HG02759 (cell line): ENCODE measurements at regions not wholly inside any gene's neighbourhood (a gene's known extent, or its start where the extent isn't known, plus 50 kb on each side); places are given as distances from the start of the nearest gene placed in this dataset.

Experiments used
- ATAC-seq: cut with Tn5 transposase; IDR thresholded peaks from one replicate; pipeline ENCODE4 v1.9.1; 2021; ENCODE audit warnings: mild to moderate bottlenecking, moderate library complexity; ENCODE audit not compliant: unreplicated experiment

DNA sequence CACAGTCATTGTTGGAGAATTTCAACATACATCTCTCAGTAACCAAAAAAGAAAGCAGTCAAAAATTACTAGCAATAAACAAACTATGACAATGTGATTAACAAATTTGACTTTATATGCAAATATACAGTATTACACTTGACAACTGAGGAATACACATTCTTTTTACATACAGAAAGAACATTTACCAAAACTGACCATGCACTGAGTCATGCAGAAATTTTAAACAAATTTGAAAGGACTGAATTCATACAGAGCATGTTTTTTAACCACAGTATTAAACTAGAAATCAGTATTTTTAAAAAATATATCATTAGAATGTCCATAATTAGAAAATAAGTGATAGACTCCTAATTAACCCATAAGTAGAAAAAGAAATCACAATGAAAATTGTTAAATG lies 420.1 kb downstream of the TBC1D4 start:
- ATAC-seq = no peak

DNA sequence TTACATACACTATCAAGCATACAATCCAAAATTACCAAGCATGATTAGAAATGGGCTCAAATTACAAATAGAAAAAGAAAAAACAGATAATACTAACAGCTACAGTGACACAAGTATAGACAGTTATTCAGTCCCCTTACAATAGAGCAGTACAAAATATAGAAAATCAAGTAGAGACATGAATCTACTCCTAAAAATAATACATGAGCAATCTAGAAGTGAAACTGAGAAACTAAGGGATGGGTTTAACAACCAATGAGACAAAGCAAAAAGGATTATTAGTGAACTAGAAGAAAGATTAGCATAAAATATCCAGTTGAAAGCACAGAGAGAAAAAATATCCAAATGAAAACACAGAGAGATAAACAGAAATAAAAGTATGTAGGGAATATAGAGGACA lies 426.7 kb downstream of the TBC1D4 start:
- ATAC-seq = no peak

DNA sequence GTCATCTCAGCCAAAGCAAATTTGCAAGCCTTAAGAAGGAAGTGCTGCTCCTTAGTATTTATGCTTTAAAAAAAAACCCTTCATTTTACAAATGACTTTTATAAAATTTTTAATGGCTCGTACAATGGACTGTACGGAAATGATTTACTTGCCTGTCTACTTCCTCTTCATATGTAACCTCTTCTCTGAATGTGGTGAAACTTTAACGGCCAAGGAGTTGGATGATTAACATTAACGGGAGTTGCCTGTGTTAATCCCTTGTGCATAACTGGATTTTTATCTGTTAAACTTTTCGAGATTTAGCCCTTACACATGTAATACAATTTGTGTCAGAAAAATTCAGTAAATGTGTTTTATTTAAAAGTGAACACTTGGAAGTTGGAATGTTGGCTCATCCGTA lies 429.4 kb downstream of the TBC1D4 start:
- no peak for ATAC-seq

DNA sequence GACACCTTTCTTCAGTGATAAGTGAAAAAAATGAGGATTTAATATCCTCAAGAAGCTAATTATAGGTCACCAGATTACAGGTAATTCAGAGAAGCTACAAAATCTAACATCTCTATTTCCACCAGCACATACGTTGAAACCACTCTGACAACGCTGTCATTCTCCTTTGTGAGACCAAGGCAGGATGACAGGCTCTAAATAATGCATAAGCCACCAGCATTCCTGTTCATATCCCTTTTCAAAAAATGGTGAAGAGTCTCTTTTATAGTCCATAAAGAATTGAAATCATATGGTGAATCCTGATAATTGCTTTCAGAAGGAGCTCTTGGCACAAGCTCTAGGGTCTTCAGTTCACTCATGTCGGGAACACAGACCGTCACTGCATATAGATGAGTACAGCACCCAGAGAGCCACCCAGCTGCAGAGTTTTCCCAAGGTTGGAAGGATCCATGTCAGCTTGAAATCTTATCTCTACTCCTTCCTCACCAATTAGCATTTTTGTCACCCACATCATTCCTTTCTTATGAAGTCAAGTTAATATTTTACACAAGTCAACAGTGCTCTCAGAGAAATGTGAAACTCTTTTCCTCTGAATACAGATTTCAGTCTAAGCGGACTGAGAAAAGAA lies 431.4 kb downstream of the TBC1D4 start:
- ATAC-seq = no peak

DNA sequence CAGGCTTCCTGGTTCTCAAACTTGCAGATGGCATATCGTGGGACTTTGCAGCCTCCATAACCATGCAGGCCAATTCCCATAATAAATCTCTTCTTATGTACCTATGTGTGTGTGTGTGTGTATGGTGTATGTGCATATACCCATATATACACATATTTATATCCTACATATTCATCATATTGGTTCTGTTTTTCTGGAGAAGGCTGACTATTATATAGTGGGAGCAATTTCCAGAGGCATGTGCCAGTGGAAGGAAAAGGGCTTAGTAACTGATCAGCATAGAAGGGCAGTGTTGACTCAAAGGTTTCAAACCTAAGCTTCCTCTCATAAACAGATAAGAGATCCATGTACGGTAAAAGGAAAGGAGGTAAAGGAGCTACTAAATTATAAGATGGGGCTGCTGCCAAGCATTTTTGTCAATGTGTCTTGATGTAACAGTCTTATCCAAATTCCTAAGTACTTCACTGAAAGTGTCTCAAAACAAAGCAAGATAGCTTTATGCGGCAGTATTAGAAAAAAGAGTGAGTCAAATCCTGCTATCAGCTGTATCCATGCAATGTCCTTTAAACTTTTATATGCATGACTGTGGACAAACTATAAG lies 432.1 kb downstream of the TBC1D4 start:
- no peak for ATAC-seq

DNA sequence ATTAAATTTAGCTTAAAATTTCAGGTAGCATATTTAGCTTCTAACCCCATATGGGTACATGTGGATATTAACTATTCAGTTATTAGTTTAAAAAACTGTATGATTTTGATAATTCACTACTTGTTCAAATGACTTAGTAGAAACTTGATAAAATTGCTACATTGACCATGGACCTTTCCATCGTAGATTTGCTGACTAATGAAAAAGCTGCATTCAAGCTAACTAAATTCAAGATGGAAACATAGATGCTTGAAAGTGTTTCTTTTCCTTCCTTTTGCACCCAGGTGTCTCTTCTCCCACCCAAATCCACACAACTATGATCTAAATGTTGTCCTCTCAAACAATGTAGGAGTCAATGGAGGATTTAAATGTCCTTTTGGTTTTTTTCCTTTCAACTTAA lies 439.2 kb downstream of the TBC1D4 start:
- ATAC-seq = no peak

DNA sequence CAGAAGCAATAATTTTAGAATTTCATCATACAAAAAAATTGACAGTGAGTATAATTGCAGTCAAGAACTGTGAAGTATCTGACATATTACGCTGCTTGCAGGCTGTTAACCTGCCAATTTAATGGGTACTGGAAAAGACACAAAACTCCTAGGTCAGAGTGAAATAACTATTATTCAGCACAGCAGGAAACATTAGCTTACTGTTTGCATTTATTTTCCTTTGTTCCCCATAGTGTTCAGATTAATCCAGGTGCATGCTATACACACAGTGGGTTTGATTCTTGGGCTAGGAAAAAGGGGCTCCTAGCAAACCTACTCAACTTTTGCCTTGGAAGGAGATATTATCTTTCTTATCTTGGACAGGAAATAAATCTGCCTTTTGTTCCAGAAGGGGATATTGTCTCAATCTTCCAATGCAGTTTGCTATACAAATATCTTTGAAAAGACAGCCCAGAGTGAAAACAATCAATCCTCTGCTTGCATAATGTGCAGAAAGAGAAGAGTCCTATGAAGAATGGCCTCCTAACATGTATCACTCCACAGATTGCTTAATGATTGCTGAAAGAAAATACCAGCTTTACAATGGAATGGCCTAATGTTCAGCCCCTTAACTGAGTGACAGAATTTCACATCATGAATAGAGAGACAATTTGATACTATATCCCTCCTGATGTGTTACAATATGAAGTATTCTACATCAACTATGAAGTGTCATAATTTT lies 443.4 kb downstream of the TBC1D4 start:
- no peak for ATAC-seq

DNA sequence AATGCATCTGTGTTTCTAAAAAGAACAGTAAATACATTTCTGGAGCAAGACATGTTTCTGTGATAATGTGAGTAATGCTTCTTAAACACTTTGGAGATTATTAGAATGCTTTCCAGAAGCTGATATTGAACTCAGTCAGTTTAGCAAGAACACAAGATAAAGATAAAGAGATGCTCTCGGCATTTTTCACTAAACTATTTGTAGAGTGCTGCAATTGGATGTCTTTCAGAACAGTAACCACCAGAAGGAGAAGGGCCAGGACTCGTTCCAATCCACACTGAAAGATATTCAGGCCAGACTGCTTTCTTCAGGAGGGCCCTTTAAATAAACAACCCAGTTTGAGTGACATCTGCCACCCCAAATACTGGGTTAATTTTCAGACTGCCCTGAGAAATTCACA lies 456.0 kb downstream of the TBC1D4 start:
- ATAC-seq = no peak

DNA sequence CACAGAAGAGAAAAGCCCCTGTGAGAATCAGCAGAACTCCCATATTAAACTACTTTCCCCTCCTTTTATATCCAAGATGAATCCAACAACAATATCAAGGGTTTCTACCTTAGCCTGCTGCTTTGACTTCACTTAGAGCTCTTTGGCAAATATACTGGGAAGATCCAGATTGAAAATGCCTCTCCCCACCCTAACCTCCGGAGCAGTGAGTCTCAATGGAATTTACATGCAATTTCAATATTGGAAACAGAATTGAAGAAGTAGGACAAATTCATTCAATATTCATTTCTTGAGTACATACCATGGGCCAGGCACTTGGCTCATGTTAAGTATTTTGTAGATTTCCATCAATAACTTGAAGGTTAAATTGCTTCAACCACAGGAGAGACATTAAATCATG lies 457.4 kb downstream of the TBC1D4 start:
- no peak for ATAC-seq

DNA sequence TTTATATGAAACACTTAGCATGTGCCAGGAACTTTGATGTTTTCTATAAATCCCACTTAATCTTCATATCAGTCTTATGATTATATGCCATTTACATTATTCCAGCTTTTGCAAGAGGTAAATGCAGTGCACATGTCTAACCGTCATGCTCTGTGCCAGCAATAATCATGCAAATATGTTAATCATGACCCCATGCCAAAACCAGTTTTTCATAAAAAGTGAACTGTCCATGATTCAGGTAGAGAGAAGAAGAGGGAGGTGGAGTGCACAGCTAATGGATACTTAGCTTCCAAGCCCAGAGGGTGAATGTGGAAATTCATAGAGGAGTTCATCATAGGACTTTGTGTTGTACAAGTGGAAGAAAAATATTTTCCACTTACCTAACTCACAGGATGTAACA lies 458.4 kb downstream of the TBC1D4 start:
- no peak for ATAC-seq

DNA sequence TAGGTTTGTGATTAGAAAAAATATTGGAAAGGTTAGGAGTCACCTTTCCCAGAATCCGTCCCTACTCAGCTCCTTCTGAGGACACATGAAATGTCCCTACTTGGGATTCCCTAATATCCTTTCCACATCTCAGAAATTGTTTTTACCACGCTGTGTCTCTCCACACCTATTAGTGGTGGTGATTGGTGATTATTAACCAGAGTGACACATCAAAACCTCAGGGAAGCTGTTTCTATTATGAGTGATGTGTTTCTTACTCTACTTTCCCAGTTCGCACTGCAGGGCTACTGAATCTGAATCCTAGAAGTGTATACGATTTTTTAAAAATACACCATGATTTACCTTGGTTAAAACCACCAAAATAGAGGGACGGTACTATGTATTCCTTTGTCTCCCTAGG lies 460.8 kb downstream of the TBC1D4 start:
- no peak for ATAC-seq

DNA sequence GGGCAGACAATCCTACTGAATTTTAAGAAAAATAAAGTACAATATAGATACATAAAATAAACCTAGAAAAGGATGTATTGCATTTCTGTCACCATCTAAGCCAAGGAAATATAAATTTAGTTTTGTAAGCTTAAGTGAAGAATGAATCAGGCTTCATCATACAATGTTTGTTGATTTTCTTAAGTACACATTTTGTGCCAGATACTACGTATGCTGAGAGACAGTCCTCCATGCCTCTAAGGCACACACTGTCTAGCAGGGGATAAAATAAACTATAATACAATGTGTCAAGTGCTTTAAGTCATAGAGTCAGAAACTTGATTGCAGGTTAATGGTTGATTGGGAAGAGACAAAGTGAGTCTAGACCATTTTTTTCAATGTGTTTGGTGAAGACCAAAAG lies 465.7 kb downstream of the TBC1D4 start:
- ATAC-seq = no peak

DNA sequence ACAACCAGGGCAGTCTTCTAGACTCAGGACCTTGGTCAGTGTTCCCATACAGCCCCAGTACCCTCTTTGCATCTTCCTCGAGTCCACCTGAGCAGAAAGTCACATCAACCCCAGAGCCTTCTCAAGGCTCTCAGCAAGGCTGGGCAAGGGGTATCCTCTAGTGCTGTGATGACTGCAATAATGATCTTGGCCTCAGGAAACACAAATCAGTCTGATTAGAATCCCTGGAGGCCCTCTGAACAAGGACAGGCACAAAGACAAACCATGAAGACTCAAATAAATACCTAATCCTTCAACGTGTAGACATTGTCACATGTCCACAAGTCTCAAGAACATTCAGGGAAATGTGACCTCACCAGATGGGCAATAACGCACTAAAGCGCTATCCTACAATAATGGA lies 468.2 kb downstream of the TBC1D4 start:
- ATAC-seq = no peak

DNA sequence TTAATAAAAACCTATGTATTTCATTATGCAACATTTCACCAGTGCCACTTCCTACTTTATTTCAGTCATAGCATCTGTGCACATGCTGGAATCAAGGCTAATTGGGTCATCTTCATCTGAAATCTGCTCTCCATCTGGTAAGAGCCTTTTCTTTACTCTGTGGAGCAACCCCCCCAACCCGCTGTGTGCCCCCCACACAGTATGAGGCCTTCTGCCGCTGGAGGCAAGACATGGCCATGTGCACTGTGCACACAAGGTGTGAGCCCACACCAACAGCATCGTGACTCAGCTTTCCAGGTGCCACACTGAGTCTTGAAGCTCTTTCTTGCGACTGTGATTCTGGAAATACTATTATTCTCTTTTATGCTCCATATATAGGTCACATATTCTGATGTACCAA lies 471.0 kb downstream of the TBC1D4 start:
- no peak for ATAC-seq

DNA sequence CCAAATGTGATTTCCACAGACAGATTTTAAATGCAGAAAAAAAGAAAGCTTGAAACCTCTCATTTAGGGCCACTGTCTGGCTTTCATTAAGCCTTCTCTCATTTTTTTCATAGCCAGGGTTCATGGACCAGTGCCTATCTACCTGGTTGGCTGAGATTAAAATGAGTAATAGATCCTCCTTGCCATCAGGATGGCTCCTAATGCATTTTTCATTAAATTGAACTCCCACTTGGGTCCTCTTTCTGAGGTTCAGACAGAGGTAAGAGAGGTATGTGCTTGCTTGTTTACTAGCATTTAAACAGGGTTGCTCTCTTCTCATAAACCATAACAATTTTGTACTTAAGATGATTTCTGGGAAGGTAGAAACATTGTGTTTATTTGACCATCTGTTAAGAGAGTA lies 473.0 kb downstream of the TBC1D4 start:
- no peak for ATAC-seq

DNA sequence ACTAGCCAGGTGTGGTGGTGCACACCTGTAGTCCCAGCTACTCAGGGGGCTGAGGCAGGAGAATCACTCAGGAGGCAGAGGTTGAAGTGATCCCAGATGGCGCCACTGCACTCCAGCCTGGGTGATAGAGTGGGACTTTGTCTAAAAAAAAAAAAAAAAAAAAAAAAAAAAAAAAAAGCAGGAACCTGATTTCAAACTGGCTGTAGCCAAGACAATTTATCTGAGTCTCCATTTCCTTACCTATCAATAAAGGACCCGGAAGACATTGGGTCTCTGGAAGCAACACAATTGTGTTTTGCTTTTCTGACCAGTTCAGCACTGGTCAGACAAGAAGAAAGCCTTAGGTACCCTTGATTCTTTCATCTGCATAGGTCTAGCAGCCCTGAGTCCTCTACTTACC lies 491.0 kb downstream of the TBC1D4 start:
- ATAC-seq = no peak

DNA sequence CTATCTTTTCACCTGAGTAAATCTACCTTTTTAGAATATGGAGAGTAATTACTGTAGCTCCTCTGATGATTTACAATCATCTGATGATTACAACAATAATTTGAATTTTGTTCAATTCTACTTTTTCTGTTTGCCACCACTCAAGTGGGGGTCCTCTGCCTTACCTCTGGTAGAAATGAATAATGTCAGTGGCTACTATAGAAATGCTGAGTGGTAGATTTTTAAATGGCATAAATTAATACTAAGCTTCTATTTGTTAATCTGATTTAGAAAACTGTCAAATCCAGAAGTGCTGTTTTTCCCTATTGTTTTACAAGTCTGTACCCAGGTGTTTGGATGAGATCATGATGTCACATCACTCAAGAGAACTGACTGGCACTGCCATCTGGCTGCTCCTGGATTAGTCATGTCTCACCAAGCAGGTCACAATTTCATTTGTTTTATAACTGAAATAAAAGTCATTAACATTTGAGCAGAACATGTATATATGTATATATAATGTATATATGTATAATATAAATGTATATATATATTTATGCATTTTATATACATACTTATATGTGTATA lies 494.8 kb downstream of the TBC1D4 start:
- ATAC-seq = no peak

DNA sequence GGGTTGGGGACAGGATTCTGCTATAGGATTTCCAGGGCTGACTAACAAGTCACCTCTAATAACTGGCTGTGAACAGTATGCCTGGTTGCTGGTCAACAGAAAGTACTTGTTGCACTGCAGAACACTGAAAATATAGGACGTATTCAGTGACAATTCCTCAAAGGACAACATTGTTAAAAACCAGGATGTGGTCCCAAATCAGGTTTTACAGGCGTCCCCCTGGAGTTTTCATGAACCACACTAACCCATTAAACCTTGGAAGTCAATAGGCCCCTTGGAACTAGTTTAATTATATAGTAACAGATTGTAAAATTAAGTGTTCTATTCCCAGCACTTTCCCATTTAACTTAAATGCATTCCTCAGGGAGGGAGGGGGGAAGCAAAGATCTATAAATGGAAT lies 495.4 kb downstream of the TBC1D4 start:
- ATAC-seq = no peak

DNA sequence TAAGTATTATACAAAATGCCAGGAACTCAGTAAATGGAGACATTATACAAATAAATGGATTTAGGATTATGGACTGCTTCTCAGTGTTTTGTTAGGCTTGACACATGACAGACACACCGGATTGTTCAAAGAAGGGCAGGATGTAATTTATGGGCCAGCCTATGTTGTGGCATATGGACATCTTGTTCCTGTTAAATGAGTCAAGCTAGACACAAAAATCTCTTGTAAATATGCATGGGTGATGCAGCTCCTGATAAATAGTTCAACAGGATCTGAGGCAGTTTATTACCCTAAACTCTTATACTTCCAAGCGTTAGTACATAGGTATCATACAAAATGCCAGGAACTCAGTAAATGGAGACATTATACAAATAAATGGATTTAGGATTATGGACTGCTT lies 502.3 kb downstream of the TBC1D4 start:
- ATAC-seq = no peak

DNA sequence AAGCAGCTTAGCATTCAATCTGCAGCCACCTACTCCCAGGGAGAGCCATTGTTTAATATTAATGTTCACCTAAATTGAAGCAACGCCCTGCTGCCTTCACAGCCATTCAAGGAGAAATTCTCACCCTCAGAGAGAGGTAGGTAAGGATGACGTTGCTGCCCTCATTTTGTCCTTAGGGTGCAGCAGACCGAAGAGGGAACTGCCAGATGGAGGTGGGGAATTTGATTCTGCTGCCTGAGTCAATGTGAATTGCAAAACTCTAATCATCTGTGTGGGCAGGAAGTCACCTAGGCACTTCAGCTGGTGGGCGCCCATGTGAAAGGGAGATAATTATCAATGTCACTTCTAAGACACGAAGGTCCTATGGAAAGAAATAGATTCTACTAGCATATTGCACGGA lies 503.4 kb downstream of the TBC1D4 start:
- no peak for ATAC-seq

DNA sequence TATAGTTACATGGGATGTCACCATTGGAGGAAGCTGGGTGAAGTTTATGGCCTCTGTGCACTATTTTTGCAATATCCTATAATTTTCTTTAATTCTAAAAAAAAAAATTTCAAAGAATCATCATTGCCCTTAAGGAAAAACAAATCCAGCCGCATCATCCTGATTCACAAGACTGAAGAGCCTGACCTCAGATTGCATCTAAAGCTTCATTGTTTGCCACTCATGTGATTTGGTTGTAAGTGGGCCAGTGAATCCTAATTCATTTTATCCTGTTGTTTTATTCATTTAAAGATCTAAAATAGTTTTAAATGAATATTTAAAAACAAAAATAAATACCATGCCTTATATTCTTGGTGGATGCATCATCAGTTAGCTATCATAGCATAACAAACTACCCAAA lies 504.5 kb downstream of the TBC1D4 start:
- no peak for ATAC-seq

DNA sequence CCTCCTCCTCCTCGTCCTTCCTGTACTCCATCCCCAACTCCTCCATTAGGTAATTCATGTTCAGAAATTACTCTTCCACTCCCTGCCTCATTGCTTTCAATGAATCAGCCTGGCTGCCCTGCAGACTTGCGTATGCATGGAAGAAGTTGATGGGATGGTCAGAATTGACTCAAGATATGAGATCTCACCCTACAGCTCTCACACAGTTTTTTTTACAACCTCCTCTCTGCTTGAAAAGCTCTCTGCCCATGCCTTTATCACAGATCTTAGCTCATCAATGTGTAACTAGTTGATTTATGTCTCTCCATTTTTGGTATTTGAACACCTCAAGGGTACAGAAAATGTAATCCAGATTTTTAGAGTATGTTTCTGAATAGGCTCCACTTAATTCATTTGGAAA lies 506.9 kb downstream of the TBC1D4 start:
- ATAC-seq = no peak
